ENCODE measurements at regions not wholly inside any gene's neighbourhood (a gene's known extent, or its start where the extent isn't known, plus 50 kb on each side); places are given as distances from the start of the nearest gene placed in this dataset.
"Not testable (repeated sequence)": the region's sequence is repeated elsewhere in the genome, so short reads cannot be mapped to it uniquely, and the experiment has no call there.

- WGBS, 2 donors (ENCODE audit: low coverage in 1 of 2): 58 to 76% methylated on average over 2 of the region's 2 CpGs
- Histone ChIP-seq H3K27ac (no peak overlapping the region), H3K4me1 (no peaks in the 10 kb centered on the region), H3K4me3 (no peak overlapping the region), H3K27me3 (no peaks in the 10 kb centered on the region), H3K9me3 (peaks cover 0 to 6% (median 0%) of the 10 kb centered on the region in 3 donors), H3K36me3 (no peaks in the 10 kb centered on the region)
- no peak for TF ChIP-seq CTCF (IDR thresholded peaks at IDR 0.05)
- TF ChIP-seq POLR2AphosphoS5 (IDR thresholded peaks at IDR 0.05): no peak
- no peak for TF ChIP-seq POLR2A (IDR thresholded peaks at IDR 0.05)
- no peak for TF ChIP-seq EP300 (IDR thresholded peaks at IDR 0.05)
- no peak for ATAC-seq
Measured at GRCh38 chr2:209121691-209122090, 302.2 kb upstream of the MAP2 start.

GRCh38 chr2:209125291-209125690 lies 298.6 kb upstream of the MAP2 start:
- ATAC-seq: no peak
- Histone ChIP-seq H3K27ac (no peak overlapping the region), H3K27me3 (no peaks in the 10 kb centered on the region), H3K4me1 (no peaks in the 10 kb centered on the region), H3K36me3 (no peaks in the 10 kb centered on the region), H3K4me3 (no peak overlapping the region), H3K9me3 (peaks cover 0 to 6% (median 0%) of the 10 kb centered on the region in 3 donors)
- TF ChIP-seq EP300 (IDR thresholded peaks at IDR 0.05) (no peak), CTCF (IDR thresholded peaks at IDR 0.05) (no peak), POLR2AphosphoS5 (IDR thresholded peaks at IDR 0.05) (no peak), POLR2A (IDR thresholded peaks at IDR 0.05) (no peak)
- WGBS, 2 donors (ENCODE audit: low coverage in 1 of 2): 86 to 100% methylated on average over 1 of the region's 1 CpG

GRCh38 chr2:209138079-209138478 lies 285.8 kb upstream of the MAP2 start:
- H3K36me3 ChIP-seq: no peaks in the 10 kb centered on the region
- TF ChIP-seq EP300 (IDR thresholded peaks at IDR 0.05) (no peak), POLR2A (IDR thresholded peaks at IDR 0.05) (no peak), CTCF (IDR thresholded peaks at IDR 0.05) (no peak), POLR2AphosphoS5 (IDR thresholded peaks at IDR 0.05) (no peak)
- no peaks in the 10 kb centered on the region for H3K9me3 ChIP-seq
- no peaks in the 10 kb centered on the region for H3K27me3 ChIP-seq
- no peaks in the 10 kb centered on the region for H3K4me1 ChIP-seq
- 23 to 36% methylated on average over 3 of the region's 3 CpGs for WGBS, 2 donors (ENCODE audit: low coverage in 1 of 2)
- H3K27ac ChIP-seq: no peak overlapping the region
- H3K4me3 ChIP-seq: no peak overlapping the region
- no peak for ATAC-seq

GRCh38 chr2:209141142-209141541 lies 282.7 kb upstream of the MAP2 start:
- H3K27me3 ChIP-seq: no peaks in the 10 kb centered on the region
- H3K36me3 ChIP-seq: no peaks in the 10 kb centered on the region
- no peak for TF ChIP-seq EP300 (IDR thresholded peaks at IDR 0.05)
- TF ChIP-seq POLR2AphosphoS5 (IDR thresholded peaks at IDR 0.05): no peak
- no peak for TF ChIP-seq CTCF (IDR thresholded peaks at IDR 0.05)
- ATAC-seq: no peak
- no peaks in the 10 kb centered on the region for H3K9me3 ChIP-seq
- H3K4me3 ChIP-seq: no peak overlapping the region
- 58 to 69% methylated on average over 3 of the region's 3 CpGs for WGBS, 2 donors (ENCODE audit: low coverage in 1 of 2)
- no peaks in the 10 kb centered on the region for H3K4me1 ChIP-seq
- no peak overlapping the region for H3K27ac ChIP-seq

GRCh38 chr2:209141818-209142217 lies 282.0 kb upstream of the MAP2 start:
- 86 to 89% methylated on average over 1 of the region's 1 CpG for WGBS, 2 donors (ENCODE audit: low coverage in 1 of 2)
- H3K27me3 ChIP-seq: no peaks in the 10 kb centered on the region
- H3K27ac ChIP-seq: no peak overlapping the region
- TF ChIP-seq CTCF (IDR thresholded peaks at IDR 0.05) (no peak), POLR2AphosphoS5 (IDR thresholded peaks at IDR 0.05) (no peak)
- no peaks in the 10 kb centered on the region for H3K4me1 ChIP-seq
- ATAC-seq: no peak
- no peaks in the 10 kb centered on the region for H3K9me3 ChIP-seq
- no peaks in the 10 kb centered on the region for H3K36me3 ChIP-seq
- no peak overlapping the region for H3K4me3 ChIP-seq

- H3K27ac ChIP-seq, ATAC-seq, H3K4me1 ChIP-seq, H3K4me3 ChIP-seq, H3K36me3 ChIP-seq, H3K27me3 ChIP-seq, H3K9me3 ChIP-seq: not testable (repeated sequence)
- WGBS, 2 donors (ENCODE audit: low coverage in 1 of 2): 89 to 96% methylated on average over 6 to 12 of the region's 30 CpGs
Measured at GRCh38 chr2:209145220-209145691, 278.6 kb upstream of the MAP2 start.
